GM12872 (cell line): ENCODE measurements at regions not wholly inside any gene's neighbourhood (a gene's known extent, or its start where the extent isn't known, plus 50 kb on each side); places are given as distances from the start of the nearest gene placed in this dataset.

Experiments used
- CTCF ChIP-seq: IDR thresholded peaks from 3 replicates; pipeline ENCODE4 v1.5.1; 2011; ENCODE audit warnings: low read depth, mild to moderate bottlenecking, low read length, moderate library complexity; ENCODE audit not compliant: insufficient read depth

GRCh38 chr13:105151639-105152038 lies 1383.8 kb downstream of the EFNB2 start:
- TF ChIP-seq CTCF: no peak

GRCh38 chr13:105147461-105147860 lies 1388.0 kb downstream of the EFNB2 start:
- no peak for TF ChIP-seq CTCF

- TF ChIP-seq CTCF: no peak
Observed at GRCh38 chr13:105144936-105145335, 1390.5 kb downstream of the EFNB2 start.

GRCh38 chr13:105144020-105144419 lies 1391.4 kb downstream of the EFNB2 start:
- no peak for TF ChIP-seq CTCF

- TF ChIP-seq CTCF: no peak
Observed at GRCh38 chr13:105142556-105142955, 1392.9 kb downstream of the EFNB2 start.

- TF ChIP-seq CTCF: peak; percentile 55
Observed at GRCh38 chr13:105139380-105140285, 1395.8 kb downstream of the EFNB2 start.

GRCh38 chr13:105139048-105139379 lies 1396.4 kb downstream of the EFNB2 start:
- no peak for TF ChIP-seq CTCF
